ENCODE measurements at regions not wholly inside any gene's neighbourhood (a gene's known extent, or its start where the extent isn't known, plus 50 kb on each side); places are given as distances from the start of the nearest gene placed in this dataset.

GRCh38 chr3:178041931-178042330, 494.3 kb upstream of the KCNMB2 start:
- no peak for TF ChIP-seq CTCF (IDR thresholded peaks at IDR 0.05)
- no peak for TF ChIP-seq POLR2A (IDR thresholded peaks at IDR 0.05)
